GM21723 (cell line): ENCODE measurements at regions not wholly inside any gene's neighbourhood (a gene's known extent, or its start where the extent isn't known, plus 50 kb on each side); places are given as distances from the start of the nearest gene placed in this dataset.
"Not testable (repeated sequence)": the region's sequence is repeated elsewhere in the genome, so short reads cannot be mapped to it uniquely, and the experiment has no call there.

ENCODE experiments used
- ATAC-seq: cut with Tn5 transposase; IDR thresholded peaks from one replicate; pipeline ENCODE4 v1.9.1; 2021; ENCODE audit warnings: mild to moderate bottlenecking, moderate library complexity; ENCODE audit not compliant: unreplicated experiment

DNA sequence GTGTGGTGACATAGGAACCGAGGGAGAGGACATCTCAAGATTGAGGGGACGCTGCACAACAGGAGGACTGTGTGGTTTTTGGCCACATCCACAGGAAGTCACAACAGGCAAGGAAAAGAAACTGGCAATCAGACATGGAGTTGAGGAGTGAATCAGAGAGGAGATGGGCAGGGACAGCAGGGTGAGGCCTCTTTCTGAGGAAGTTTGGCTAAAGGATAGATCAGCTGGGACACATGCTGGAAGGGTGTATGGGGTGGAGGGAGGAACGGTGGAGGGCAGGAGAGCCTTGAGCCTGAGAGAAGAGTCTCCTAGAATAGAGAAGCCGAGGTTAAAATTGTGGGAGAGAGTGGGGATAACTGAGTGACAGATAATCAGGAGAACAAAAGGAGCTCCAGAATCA, 75.1 kb upstream of the CIDEA start:
- not testable (repeated sequence) for ATAC-seq

DNA sequence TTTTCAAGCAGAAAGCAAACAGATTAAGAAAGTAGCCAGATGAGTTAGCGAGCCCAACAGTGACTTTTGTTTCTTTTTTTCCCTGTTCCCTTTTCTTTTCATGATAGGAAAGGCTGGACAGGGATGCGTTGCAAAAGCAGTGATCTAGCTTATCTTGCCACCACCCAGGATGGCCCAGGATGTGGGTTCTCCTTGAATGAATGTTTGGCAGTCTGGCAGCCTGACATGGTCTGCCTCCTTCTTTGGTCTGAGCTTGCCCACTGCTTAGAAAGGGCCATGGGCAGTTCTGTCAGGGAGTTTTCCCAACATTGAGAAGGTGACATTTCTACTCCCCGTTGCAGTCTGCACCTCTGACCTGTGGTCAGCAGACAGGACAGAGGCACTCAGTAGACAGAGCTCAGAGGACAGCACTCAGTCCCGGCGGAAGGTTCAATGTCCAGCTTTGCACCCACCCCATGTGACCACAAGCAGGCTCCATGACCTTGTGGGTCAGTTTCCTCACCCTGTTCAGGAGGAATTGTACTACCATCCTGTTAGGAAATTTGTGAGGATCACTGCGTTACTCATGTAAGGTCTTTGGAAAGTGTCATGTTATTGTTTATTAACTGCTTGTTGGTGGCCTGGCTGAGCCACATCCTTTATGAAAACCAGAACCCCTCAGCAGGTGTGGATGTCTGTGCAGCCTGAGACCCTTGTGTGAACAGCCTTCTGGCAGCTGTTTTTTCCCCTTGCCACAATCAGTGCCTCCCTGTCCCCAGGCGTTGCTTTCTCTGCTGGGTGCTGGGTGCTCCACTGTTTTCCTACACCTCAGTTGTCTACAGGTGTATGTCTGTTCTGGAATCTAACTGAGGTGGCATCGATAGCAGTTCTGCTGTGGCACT, 74.2 kb upstream of the CIDEA start:
- ATAC-seq: not testable (repeated sequence)

DNA sequence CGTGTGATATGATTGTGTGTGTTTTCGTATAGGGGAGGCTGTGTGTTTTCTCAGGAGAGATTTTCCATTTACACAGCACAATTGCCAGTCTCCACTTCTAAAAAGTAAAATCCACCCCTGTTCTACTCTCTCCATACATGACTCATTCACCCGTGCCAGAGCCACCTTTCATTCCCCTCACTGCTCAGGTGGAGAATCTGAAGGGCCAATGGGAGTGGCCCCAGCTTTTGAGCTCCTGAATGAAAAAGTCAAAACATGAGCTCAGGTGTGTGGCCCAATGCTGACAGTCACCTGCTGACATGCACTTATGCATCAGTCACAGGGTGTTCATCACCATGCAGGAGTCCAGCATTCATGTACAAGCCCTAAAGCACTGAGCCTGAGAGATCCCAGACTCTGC, 55.4 kb upstream of the CIDEA start:
- not testable (repeated sequence) for ATAC-seq

DNA sequence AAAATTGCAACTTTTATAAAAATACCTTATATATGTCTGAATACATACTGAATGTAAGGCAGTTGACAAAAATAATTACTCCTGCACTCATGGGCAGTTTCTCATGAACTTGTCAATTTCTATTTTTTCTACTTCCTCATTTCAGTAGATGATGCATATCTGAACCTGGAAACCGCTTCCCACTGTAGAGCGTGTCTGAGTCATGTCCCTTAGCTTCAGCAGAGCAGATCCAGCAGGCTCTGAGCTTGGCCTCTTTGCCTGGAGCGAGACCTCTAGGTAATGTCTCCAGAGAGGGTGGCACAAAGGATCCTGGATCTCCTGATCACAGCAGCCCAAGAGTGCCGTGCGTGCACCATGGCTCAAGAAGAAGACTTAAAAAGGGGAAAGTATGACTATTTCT, 54.0 kb upstream of the CIDEA start:
- peak; percentile 98 for ATAC-seq
